ENCODE measurements at regions not wholly inside any gene's neighbourhood (a gene's known extent, or its start where the extent isn't known, plus 50 kb on each side); places are given as distances from the start of the nearest gene placed in this dataset.

DNA sequence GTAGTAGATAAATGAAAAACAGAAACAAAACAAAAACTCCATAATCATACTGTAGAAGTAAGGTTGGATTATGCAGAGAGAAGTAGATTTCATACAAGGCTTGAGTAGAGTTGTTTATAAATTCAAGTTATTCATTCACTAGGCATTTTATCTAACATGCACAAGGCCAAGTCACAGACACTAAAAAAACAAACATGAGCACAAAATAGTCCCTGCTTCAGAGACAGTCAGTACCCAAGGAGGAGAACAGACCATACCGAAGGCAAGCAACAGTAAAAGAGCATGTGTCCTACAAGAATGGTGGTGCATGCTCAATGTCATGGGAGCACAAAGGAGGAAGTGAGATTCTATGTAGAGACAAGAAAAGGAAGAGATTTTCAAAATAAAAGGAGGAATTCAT is 796.5 kb upstream of the LRRC4C start:
- TF ChIP-seq CTCF (IDR thresholded peaks at IDR 0.05; ENCODE audit: borderline replicate concordance, extremely low read depth, low read length, poor library complexity, severe bottlenecking) (no peak), EZH2 (IDR thresholded peaks at IDR 0.05; ENCODE audit: borderline replicate concordance, low read depth, low read length, severe bottlenecking) (no peak)

Measured in DND-41 (cell line).